ENCODE measurements at regions not wholly inside any gene's neighbourhood (a gene's known extent, or its start where the extent isn't known, plus 50 kb on each side); places are given as distances from the start of the nearest gene placed in this dataset.

DNA sequence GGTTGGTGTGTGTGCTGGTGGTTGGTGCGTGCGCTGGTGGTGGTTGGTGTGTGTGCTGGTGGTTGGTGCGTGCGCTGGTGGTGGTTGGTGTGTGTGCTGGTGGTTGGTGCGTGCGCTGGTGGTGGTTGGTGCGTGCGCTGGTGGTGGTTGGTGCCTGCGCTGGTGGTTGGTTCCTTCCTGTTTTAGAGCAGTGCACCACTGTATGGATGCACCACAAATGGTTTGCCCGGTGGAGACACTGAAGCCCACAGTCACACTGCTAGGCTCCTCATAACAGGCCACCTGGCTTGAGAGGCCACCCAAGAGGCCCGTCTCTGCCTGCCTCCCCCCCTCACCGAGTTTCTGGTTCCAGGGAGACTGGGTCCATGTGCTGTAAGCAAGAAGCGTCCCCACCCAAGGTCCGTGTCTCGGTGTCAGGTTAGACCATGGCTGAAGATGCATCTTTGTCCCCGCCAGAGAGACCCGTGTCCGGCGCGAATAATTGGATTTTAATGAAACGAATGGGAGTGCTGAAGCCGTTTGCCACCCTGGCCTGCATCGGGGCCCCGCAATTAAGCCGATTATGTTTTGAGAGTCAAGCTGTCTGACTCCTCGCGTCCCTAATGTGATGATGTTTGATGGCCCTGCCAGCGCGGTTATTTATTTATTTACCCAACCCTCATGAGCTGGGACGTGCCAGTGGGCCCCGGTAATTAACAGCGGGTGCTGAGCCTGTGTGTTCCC lies 161.3 kb upstream of the GSE1 start:
- Histone ChIP-seq H3K4me2 (ENCODE audit: low read length) (no peak overlapping the region), H2AFZ (ENCODE audit: low read depth, low read length) (no peak overlapping the region), H3K36me3 (replicated peaks; ENCODE audit: low read depth, low read length) (no peaks in the 10 kb centered on the region), H3K79me2 (ENCODE audit: low read length) (no peaks in the 10 kb centered on the region), H3K4me1 (ENCODE audit: low read length) (peaks cover 24% of the 10 kb centered on the region), H3K9ac (ENCODE audit: low read length) (no peak overlapping the region), H3K27ac (ENCODE audit: low read length) (no peak overlapping the region), H3K4me3 (ENCODE audit: low read length) (no peak overlapping the region), H3K9me3 (ENCODE audit: insufficient read depth, low read length) (no peaks in the 10 kb centered on the region), H4K20me1 (ENCODE audit: insufficient read depth, low read length) (no peaks in the 10 kb centered on the region), H3K27me3 (ENCODE audit: low read depth, low read length) (peaks cover 33% of the 10 kb centered on the region)
- TF ChIP-seq EZH2phosphoT487 (IDR thresholded peaks at IDR 0.05; ENCODE audit: low read depth): no peak
- TF ChIP-seq, protein P1, sequence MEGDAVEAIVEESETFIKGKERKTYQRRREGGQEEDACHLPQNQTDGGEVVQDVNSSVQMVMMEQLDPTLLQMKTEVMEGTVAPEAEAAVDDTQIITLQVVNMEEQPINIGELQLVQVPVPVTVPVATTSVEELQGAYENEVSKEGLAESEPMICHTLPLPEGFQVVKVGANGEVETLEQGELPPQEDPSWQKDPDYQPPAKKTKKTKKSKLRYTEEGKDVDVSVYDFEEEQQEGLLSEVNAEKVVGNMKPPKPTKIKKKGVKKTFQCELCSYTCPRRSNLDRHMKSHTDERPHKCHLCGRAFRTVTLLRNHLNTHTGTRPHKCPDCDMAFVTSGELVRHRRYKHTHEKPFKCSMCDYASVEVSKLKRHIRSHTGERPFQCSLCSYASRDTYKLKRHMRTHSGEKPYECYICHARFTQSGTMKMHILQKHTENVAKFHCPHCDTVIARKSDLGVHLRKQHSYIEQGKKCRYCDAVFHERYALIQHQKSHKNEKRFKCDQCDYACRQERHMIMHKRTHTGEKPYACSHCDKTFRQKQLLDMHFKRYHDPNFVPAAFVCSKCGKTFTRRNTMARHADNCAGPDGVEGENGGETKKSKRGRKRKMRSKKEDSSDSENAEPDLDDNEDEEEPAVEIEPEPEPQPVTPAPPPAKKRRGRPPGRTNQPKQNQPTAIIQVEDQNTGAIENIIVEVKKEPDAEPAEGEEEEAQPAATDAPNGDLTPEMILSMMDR (IDR thresholded peaks at IDR 0.05; ENCODE audit: low read depth, low read length): no peak

DNA sequence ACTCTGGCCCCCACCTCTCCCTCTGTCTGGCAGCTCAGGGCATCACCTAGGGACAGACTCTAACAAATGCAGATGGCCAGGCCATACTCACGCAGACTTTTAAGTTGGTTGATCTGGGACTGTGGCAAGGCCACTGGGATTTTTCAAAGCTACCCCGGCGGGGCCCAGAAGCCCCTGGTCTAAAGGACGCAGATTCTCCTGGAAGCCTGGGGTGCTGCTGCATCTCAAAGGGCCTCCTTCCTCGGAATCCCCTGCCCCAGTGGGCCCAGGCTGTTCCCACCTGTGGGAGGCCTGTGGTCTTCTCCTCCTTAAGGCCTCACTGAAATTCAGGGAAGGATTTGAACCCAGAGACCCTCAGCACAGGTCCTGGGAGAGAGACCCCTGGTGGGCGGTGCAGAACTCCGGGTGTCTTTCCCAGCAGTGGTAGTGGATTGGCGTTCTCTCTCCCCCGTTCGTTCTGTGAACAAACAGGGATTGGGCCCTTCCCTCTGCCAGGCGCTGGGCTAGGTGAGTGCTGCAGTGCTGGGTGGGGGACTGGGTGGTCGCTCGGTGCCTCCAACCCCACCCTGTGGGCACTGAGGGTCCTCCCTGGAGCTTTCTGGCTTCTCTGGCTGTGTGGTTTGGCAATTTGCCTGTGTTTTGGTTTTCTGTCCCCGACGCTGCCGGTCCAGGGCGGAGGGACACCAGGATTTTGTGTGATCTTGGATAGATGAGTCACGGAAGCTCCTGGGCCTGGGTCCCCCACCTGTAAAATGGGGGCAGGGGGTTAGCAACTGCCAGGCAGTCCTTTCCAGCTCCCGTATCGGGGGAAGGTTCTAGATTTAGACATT lies 160.5 kb upstream of the GSE1 start:
- H4K20me1 ChIP-seq (ENCODE audit: insufficient read depth, low read length): no peaks in the 10 kb centered on the region

DNA sequence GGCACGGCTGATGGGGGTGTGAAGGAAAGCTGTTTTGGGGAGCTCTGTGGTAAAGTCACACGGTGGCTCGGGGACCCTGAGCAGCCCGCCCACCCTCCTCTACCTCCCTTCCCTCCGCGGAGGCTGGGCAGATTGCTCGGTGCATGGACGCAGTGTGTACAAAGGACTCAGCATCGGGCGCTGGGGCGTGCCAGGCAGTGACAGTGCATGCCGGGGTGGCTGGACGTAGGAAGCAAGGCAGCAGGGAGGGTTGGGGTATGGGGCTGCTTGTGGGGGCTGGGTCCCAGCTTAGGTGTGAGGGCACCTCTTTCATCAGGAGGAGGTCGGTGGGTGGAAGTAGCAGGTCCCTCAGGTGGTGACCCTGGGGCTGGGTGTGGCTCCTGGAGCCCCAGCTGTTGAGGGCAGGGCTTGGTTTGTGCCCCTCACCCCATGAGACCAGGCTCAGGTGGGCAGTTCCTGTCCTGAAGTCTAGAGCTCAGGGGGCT lies 159.9 kb upstream of the GSE1 start:
- Histone ChIP-seq H3K27ac (ENCODE audit: low read length) (no peak overlapping the region), H3K27me3 (ENCODE audit: low read depth, low read length) (peaks cover 37% of the 10 kb centered on the region), H3K9me3 (ENCODE audit: insufficient read depth, low read length) (no peaks in the 10 kb centered on the region), H3K36me3 (replicated peaks; ENCODE audit: low read depth, low read length) (no peaks in the 10 kb centered on the region), H2AFZ (ENCODE audit: low read depth, low read length) (no peak overlapping the region), H3K9ac (ENCODE audit: low read length) (no peak overlapping the region), H3K4me1 (ENCODE audit: low read length) (peaks cover 13% of the 10 kb centered on the region), H3K79me2 (ENCODE audit: low read length) (no peaks in the 10 kb centered on the region), H3K4me3 (ENCODE audit: low read length) (no peak overlapping the region), H4K20me1 (ENCODE audit: insufficient read depth, low read length) (no peaks in the 10 kb centered on the region), H3K4me2 (ENCODE audit: low read length) (no peak overlapping the region)
- TF ChIP-seq, protein P1 (IDR thresholded peaks at IDR 0.05; ENCODE audit: low read depth, low read length): no peak
- no peak for TF ChIP-seq EZH2phosphoT487 (IDR thresholded peaks at IDR 0.05; ENCODE audit: low read depth)

More for the DNA sequence above, 160.5 kb upstream of the GSE1 start:
- H3K4me2 ChIP-seq (ENCODE audit: low read length): no peak overlapping the region
- no peaks in the 10 kb centered on the region for H3K36me3 ChIP-seq (replicated peaks; ENCODE audit: low read depth, low read length)
- H3K4me1 ChIP-seq (ENCODE audit: low read length): peaks cover 19% of the 10 kb centered on the region
- H2AFZ ChIP-seq (ENCODE audit: low read depth, low read length): no peak overlapping the region
- no peaks in the 10 kb centered on the region for H3K79me2 ChIP-seq (ENCODE audit: low read length)
- H3K9ac ChIP-seq (ENCODE audit: low read length): no peak overlapping the region
- no peak overlapping the region for H3K4me3 ChIP-seq (ENCODE audit: low read length)
- peaks cover 41% of the 10 kb centered on the region for H3K27me3 ChIP-seq (ENCODE audit: low read depth, low read length)
- no peak overlapping the region for H3K27ac ChIP-seq (ENCODE audit: low read length)
- no peaks in the 10 kb centered on the region for H3K9me3 ChIP-seq (ENCODE audit: insufficient read depth, low read length)
- TF ChIP-seq EZH2phosphoT487 (IDR thresholded peaks at IDR 0.05; ENCODE audit: low read depth): no peak
- TF ChIP-seq, protein P1 (IDR thresholded peaks at IDR 0.05; ENCODE audit: low read depth, low read length): no peak

DNA sequence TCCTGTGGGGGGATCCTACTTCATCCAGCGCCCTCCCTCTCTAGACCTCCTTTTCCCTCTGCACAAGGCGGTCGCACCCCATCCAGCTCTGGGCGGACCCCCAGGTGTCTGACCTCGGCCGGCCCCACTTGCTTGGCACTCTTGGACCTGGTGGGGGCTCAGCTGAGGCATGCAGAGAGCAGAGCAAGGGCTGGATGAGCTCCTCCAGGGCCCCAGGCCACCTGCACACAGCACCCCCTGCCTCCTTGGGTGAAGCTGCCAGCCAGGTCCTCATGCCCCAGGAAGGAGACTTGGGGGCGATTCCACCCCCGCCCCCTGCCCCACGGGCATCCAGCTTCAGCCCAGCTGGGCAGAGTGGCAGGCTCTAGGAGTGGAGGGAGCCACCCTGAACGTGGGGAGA lies 159.4 kb upstream of the GSE1 start:
- Histone ChIP-seq H3K79me2 (ENCODE audit: low read length) (no peaks in the 10 kb centered on the region), H3K36me3 (replicated peaks; ENCODE audit: low read depth, low read length) (no peaks in the 10 kb centered on the region), H2AFZ (ENCODE audit: low read depth, low read length) (no peak overlapping the region), H3K9me3 (ENCODE audit: insufficient read depth, low read length) (no peaks in the 10 kb centered on the region), H3K27me3 (ENCODE audit: low read depth, low read length) (peaks cover 33% of the 10 kb centered on the region), H4K20me1 (ENCODE audit: insufficient read depth, low read length) (no peaks in the 10 kb centered on the region), H3K9ac (ENCODE audit: low read length) (no peak overlapping the region), H3K4me1 (ENCODE audit: low read length) (peaks cover 8% of the 10 kb centered on the region), H3K4me2 (ENCODE audit: low read length) (no peak overlapping the region), H3K4me3 (ENCODE audit: low read length) (no peak overlapping the region), H3K27ac (ENCODE audit: low read length) (no peak overlapping the region)
- TF ChIP-seq, protein P1 (IDR thresholded peaks at IDR 0.05; ENCODE audit: low read depth, low read length): no peak
- no peak for TF ChIP-seq EZH2phosphoT487 (IDR thresholded peaks at IDR 0.05; ENCODE audit: low read depth)
